PC-9 (cell line): ENCODE measurements at regions not wholly inside any gene's neighbourhood (a gene's known extent, or its start where the extent isn't known, plus 50 kb on each side); places are given as distances from the start of the nearest gene placed in this dataset.

Experiments used
- CTCF ChIP-seq: fragments of 200-600 bp; sonication (generic); conservative IDR thresholded peaks from 2 replicates; pipeline ENCODE4 v1.6.1; 2017; ENCODE audit warnings: mixed run types, antibody characterized with exemption, mild to moderate bottlenecking, moderate library complexity
- EZH2 ChIP-seq: fragments of 200-600 bp; sonication (generic); IDR thresholded peaks from 2 replicates; pipeline ENCODE4 v1.8.0; 2017; ENCODE audit warnings: antibody characterized with exemption, low read depth

- no peak for TF ChIP-seq CTCF
- TF ChIP-seq EZH2, result no peak
These were observed 145.0 kb downstream of the ZNF675 start for GRCh38 chr19:23541991-23542390.
